Mesothelial cell of epicardium (in vitro differentiated cells): ENCODE measurements at regions not wholly inside any gene's neighbourhood (a gene's known extent, or its start where the extent isn't known, plus 50 kb on each side); places are given as distances from the start of the nearest gene placed in this dataset.

ENCODE experiments used
- DNase-seq, 2 experiments: peaks; one replicate each; pipeline ENCODE4 v3.0.0; 2021; ENCODE audit warnings: low spot score in 2 of 2; ENCODE audit not compliant: unreplicated experiment in 2 of 2
- H3K27ac Mint-ChIP-seq: 2 replicates; pipeline ENCODE4 v1.8.0; 2021; ENCODE audit warnings: mixed read lengths
- H3K27me3 Mint-ChIP-seq: 2 replicates; pipeline ENCODE4 v1.8.0; 2021; ENCODE audit warnings: low read depth, mixed read lengths
- H3K36me3 Mint-ChIP-seq: 2 replicates; pipeline ENCODE4 v1.8.0; 2021; ENCODE audit warnings: mixed read lengths
- H3K4me1 Mint-ChIP-seq: 2 replicates; pipeline ENCODE4 v1.8.0; 2021; ENCODE audit warnings: mixed read lengths
- H3K4me3 Mint-ChIP-seq: 2 replicates; pipeline ENCODE4 v1.8.0; 2021; ENCODE audit warnings: mild to moderate bottlenecking, moderate library complexity, mixed read lengths
- H3K9me3 Mint-ChIP-seq: 2 replicates; pipeline ENCODE4 v1.8.0; 2021; ENCODE audit warnings: mixed read lengths
- TF ChIP-seq, protein P1 (sequence below): fragments of 200-600 bp; sonication (generic); IDR thresholded peaks from one replicate; pipeline ENCODE4 v1.5.0; 2021; ENCODE audit warnings: antibody characterized with exemption; ENCODE audit not compliant: unreplicated experiment

DNA sequence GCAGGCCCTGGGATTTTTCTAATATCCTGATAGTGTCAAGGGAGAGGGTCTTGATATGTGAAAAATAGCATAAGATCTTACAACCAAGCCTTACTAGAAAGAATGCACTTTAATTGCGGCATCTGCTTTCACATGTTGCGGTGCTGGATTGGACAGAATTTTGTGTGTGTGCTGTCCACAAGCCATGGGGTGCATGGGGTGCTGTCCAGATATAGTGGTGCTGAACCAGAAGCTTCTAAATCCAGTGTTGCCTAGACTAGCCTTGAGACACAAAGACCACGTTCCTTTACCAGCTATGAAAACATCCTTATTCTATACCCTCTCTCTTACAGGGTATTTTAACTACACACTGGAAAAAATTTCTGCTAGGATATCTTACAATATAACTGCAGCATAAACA is 244.0 kb downstream of the TMEM114 start:
- TF ChIP-seq, protein P1, sequence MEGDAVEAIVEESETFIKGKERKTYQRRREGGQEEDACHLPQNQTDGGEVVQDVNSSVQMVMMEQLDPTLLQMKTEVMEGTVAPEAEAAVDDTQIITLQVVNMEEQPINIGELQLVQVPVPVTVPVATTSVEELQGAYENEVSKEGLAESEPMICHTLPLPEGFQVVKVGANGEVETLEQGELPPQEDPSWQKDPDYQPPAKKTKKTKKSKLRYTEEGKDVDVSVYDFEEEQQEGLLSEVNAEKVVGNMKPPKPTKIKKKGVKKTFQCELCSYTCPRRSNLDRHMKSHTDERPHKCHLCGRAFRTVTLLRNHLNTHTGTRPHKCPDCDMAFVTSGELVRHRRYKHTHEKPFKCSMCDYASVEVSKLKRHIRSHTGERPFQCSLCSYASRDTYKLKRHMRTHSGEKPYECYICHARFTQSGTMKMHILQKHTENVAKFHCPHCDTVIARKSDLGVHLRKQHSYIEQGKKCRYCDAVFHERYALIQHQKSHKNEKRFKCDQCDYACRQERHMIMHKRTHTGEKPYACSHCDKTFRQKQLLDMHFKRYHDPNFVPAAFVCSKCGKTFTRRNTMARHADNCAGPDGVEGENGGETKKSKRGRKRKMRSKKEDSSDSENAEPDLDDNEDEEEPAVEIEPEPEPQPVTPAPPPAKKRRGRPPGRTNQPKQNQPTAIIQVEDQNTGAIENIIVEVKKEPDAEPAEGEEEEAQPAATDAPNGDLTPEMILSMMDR: no peak
- DNase-seq: no peak
- Mint-ChIP-seq H3K4me1 (no peaks in the 10 kb centered on the region), H3K27ac (no peak overlapping the region), H3K4me3 (no peak overlapping the region), H3K9me3 (no peaks in the 10 kb centered on the region), H3K27me3 (no peaks in the 10 kb centered on the region), H3K36me3 (no peaks in the 10 kb centered on the region)

DNA sequence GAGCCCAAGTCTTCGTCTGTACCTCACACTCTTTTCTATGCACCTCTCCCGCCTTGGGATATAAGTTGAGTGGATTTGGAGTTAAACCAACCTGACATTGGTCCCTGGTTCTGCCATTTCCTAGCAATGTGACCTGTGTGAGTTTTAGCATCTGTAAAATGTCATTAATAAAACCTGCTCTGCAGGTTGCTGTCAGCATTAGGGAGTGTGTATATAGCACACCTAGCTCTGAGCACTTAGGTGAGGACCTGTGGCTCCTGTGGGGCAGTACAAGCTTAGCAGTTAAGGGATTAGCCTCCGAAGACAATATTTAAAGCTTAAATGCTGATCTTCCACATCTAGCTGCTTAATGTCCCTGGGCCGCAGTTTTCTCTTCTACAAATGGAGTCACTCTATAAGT is 248.0 kb downstream of the TMEM114 start:
- no peaks in the 10 kb centered on the region for H3K36me3 Mint-ChIP-seq
- H3K9me3 Mint-ChIP-seq: peaks cover 6% of the 10 kb centered on the region
- DNase-seq: no peak
- H3K4me1 Mint-ChIP-seq: no peaks in the 10 kb centered on the region
- H3K4me3 Mint-ChIP-seq: no peak overlapping the region
- TF ChIP-seq, protein P1: no peak
- H3K27ac Mint-ChIP-seq: no peak overlapping the region
- H3K27me3 Mint-ChIP-seq: no peaks in the 10 kb centered on the region

DNA sequence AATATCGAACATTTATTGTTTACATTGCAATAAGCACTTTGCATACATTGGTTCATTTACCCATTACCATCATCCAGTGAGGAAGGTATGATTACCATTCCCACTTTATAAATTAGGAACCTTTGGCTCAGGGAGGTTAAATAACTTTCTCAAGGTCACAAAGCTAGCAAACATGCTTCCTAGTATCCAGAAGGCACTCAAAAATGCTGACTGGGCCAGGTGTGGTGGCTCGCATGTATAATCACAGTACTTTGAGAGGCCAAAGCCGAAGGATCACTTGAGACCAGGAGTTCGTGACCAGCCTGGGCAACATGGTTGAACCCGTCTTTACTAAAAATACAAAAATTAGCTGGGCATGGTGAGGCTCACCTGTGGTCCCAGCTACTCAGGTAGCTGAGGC is 259.6 kb downstream of the TMEM114 start:
- H3K27ac Mint-ChIP-seq: no peak overlapping the region
- no peak for DNase-seq
- H3K9me3 Mint-ChIP-seq: peaks cover 4% of the 10 kb centered on the region
- TF ChIP-seq, protein P1: no peak
- no peaks in the 10 kb centered on the region for H3K4me1 Mint-ChIP-seq
- no peaks in the 10 kb centered on the region for H3K36me3 Mint-ChIP-seq
- H3K4me3 Mint-ChIP-seq: no peak overlapping the region
- no peaks in the 10 kb centered on the region for H3K27me3 Mint-ChIP-seq

DNA sequence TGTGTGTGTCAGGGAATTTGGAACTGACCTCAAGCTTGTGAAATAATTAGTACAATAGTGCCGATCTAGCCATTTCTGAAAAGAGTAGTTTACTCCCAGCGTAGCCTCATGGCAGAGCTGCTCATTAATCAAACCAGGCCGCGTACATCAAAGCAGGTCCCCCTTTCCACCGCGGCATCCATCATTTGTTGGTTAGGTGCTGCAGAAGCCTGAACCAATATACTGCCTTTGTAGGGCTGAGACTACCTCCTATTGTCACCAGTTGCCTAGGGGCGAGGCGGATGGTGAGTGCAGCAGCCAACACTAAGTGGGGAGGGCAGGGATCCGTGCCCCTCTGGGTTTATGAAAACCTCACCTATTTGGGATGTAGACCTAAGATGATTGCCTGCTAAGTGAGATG is 264.1 kb downstream of the TMEM114 start:
- TF ChIP-seq, protein P1: no peak
- no peak overlapping the region for H3K4me3 Mint-ChIP-seq
- no peak for DNase-seq
- peaks cover 8% of the 10 kb centered on the region for H3K9me3 Mint-ChIP-seq
- no peak overlapping the region for H3K27ac Mint-ChIP-seq
- no peaks in the 10 kb centered on the region for H3K36me3 Mint-ChIP-seq
- H3K4me1 Mint-ChIP-seq: no peaks in the 10 kb centered on the region
- no peaks in the 10 kb centered on the region for H3K27me3 Mint-ChIP-seq

DNA sequence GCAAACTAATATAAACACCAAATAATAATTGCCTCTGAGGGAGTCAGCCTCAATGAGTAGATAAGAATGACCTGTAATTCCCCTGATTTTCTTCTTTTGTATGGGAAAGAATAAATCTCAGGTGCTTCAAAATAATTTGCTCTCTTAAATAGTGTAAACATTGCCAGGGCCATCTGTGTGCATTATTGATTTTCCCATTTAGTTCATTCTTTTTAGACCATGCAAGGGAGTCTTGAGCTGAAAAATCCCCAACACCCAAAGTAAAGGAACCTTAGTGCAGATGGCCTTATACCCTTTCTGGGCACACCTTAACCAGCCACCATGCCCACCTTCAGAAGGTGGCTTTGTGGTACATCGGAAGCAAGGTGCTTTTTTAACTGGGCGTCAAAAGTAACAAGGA is 267.2 kb downstream of the TMEM114 start:
- H3K36me3 Mint-ChIP-seq: no peaks in the 10 kb centered on the region
- TF ChIP-seq, protein P1: no peak

DNA sequence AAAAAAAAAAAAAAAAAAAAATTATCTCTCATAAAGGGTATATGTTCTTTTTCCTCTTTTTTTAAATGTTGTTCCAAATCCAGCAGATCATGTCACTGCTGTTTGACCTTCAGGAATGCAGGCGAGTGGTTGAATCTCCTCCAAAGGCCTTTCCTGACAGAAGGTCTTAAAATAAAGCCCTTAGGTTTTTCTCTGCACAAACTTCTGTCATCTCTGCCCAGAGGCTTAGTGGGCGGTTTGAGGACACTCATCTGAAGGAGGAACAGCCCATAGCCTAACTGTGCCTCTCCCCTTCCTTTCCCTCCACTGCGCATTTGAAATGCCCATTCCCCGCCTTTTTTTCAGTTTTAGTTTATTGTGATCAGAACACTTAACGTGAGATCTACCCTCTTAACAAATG is 270.2 kb downstream of the TMEM114 start:
- TF ChIP-seq, protein P1: no peak
- peaks cover 8% of the 10 kb centered on the region for H3K9me3 Mint-ChIP-seq
- no peaks in the 10 kb centered on the region for H3K36me3 Mint-ChIP-seq
- H3K4me1 Mint-ChIP-seq: peaks cover 6% of the 10 kb centered on the region
- no peak overlapping the region for H3K27ac Mint-ChIP-seq
- H3K27me3 Mint-ChIP-seq: no peaks in the 10 kb centered on the region
- DNase-seq: no peak
- no peak overlapping the region for H3K4me3 Mint-ChIP-seq

More for the DNA sequence above, 267.2 kb downstream of the TMEM114 start:
- DNase-seq: no peak
- Mint-ChIP-seq H3K4me1 (peaks cover 6% of the 10 kb centered on the region), H3K9me3 (peaks cover 13% of the 10 kb centered on the region), H3K27ac (no peak overlapping the region), H3K27me3 (no peaks in the 10 kb centered on the region), H3K4me3 (no peak overlapping the region)
